ENCODE measurements at regions not wholly inside any gene's neighbourhood (a gene's known extent, or its start where the extent isn't known, plus 50 kb on each side); places are given as distances from the start of the nearest gene placed in this dataset.

DNA sequence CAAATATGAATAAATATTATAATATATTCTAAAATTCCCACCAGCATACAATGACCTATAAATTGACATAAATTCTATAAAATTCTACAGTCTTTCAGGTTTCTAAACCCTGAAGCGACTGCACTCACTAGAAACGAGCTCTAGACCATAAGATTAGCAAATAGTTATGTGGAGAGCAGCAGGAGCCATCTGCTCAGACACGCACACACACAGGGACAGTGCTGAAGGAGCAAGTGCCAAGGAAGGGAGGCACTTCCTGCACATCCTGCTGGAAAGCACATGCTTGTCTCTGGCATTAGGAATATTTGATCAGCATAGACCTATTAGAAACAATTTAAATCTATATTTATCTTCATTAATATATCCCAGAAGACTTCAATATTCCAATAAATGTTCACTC is 713.9 kb upstream of the CDH2 start:
- no peak for DNase-seq

- DNase-seq: no peak
These were observed 707.4 kb upstream of the CDH2 start for GRCh38 chr18:28884304-28884703.

GRCh38 chr18:28880856-28881255 is 703.9 kb upstream of the CDH2 start:
- DNase-seq: no peak

DNA sequence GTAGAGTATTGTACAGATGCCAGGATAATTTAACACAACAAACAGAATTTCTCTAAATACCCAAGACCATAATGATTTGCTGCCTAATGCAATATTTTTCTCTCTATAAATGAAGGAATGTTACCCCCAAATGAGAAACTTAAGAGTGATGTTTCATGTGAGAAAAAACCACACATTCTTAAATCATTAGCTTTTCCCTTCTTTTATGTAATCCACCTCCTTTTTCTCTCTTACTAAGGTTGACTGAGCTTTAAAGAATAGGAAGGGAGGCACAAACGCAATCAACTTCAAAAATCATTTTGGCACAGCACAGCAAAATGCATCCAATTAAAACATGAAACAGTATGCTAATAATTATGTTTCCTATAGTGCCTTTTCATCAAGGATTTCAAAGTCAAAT is 698.1 kb upstream of the CDH2 start:
- DNase-seq: no peak

DNA sequence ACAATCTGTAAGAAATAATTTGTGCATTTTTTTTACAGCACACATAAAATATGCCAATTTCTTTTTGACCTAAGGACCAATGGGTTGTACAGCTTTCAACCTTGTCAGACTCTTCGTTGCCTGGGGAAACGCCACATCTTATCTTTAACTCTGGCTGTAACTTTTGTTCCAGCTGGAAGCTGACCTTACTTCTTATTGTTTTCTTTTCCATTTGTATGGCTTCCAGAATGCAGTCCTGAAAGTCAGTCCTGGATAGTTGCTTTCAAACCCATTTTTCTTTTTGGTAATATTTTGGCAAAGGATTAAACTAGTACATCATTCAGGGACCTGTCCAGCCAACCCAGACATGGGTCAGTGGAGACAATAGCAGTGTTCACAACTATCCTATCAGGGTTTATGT is 686.5 kb upstream of the CDH2 start:
- DNase-seq: no peak

- no peak for DNase-seq
These were observed 681.3 kb upstream of the CDH2 start for GRCh38 chr18:28858248-28858647.

DNA sequence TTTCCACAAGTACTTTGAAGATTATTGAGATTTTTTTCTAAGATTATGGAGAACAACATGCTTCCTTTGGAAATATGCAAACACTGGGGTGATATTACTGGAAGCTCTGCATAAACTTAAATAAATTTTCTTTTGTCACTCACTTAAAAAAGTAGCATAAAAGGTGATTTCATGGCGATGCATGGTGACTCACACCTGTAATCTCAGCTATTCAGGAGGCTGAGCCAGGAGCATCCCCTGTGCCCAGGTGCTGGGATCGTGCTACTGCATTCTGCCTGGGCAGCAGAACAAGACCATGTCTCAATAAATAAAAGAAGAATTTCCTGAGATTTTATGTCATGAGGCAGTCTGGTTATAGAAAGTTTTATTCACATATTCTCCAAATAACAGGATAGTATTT is 679.1 kb upstream of the CDH2 start:
- DNase-seq: no peak

GRCh38 chr18:28855524-28855923 is 678.6 kb upstream of the CDH2 start:
- DNase-seq: no peak

DNA sequence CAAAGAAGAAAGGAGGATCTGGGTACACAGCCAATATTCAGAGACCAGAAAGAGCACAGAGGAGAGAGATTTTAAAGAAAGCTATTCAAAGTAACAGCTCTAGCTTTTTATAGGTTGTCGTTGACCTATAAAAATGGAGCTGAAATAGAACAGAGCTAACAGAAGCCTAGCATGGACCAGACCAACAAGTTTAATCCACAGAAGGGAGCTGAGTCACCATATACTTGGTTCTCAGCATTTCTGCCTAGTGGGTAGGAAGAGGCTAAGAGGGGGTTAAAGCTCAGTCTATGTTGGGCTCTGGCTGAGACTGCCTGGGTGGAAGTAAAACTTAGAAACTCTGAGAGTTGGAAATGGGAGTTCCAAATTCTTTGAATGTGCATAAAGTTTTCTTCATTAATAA is 678.0 kb upstream of the CDH2 start:
- no peak for DNase-seq

GRCh38 chr18:28846958-28847357 is 670.0 kb upstream of the CDH2 start:
- no peak for DNase-seq

GRCh38 chr18:28837100-28837499 is 660.2 kb upstream of the CDH2 start:
- no peak for DNase-seq

DNA sequence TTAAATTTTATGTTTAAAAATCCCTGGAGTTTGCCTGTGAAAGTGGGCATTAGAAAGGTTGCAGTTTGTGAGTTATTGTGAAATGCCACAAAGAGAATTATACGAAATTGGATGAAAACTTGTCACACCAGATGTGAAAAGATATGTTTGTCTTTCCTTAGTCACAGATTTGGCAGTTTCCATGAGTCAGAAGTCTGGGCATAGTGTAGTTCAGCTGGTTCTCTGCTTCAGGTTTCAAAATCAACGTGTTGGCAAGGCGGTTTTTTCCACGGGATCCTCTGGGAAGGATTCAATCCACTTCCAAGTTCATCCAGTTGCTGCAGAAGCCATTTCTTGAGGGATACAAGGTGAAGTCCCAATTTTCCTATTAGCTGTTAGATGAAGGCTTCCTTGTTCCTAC is 658.0 kb upstream of the CDH2 start:
- DNase-seq: no peak

DNA sequence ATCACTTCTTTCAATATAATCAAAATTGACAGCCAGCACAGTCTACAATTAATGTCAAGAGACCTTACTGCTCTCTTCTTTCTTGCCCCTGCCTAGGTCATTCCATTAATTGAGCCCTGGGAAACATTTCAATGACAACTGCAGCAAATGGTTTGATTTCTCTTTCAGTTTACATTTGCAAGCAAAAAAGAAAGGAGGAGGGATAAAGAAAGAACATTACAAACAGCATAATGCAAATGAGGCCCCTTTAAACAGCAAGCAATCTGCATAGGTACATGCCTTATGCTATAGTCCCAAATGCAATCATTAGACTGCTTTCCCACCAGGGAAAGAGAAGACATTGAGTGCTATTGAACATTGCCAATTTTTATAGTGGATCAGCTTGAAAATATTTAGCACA is 655.0 kb upstream of the CDH2 start:
- DNase-seq: no peak

DNA sequence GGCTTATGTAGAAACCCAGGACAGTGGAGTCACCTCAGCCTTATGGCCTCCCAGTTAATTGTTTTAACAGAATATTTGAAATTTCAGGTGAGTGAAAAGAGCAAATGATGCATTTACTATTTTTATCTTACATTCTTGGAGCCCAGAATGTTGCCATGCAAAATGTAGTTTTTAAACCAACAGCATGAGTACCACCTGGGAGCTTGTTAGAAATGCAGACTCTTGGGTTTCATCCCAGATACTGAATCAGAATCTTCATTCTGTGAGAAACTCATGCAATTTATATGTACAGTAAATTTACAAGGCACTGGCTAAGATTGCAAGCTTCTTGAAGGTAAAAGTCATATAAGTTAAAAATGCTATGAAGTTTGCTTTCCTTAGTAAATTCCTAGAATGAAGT is 654.5 kb upstream of the CDH2 start:
- no peak for DNase-seq

- DNase-seq: no peak
These were observed 649.2 kb upstream of the CDH2 start for GRCh38 chr18:28826107-28826506.

DNA sequence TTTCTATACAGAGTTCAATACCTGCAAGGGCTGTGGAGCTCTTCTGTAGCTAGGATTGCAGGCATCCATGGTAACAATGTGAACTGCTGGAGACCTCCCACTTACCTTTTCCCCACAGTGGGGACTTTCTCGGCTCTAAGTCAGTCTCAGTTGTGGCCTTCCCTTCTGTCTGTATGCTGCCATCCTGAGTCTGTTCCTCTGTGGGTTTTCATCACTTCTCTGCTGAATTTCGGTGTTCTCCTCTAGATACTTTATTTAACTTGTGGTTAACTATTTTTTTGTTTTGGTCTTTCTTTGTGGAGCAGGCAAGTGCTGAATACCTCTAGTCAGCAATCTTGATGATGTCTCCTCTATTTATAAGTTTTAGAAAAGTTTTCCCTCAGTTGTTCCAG is 647.2 kb upstream of the CDH2 start:
- DNase-seq: no peak

GRCh38 chr18:28823506-28824182 is 646.7 kb upstream of the CDH2 start:
- DNase-seq: no peak

GRCh38 chr18:28820353-28820752 is 643.4 kb upstream of the CDH2 start:
- DNase-seq: no peak

- DNase-seq: no peak
These were observed 639.2 kb upstream of the CDH2 start for GRCh38 chr18:28816155-28816554.

DNA sequence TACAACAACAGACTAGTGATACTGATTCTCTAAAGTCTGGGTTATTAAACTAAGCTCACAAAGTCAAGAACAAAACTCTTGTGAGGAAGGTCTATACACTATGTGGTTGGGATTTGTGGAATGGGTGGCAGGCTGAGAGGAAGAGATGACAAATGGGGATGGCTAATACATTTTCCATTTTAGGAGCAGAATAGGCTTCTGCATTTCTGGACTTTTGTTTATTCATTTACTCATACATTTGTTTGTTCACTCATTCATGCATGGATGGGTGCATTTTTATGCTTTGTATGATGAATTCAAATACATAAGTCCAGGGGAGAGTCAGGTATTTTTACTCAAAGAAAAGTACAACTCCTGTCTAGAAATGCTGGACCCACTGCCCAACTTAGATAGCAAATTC is 637.4 kb upstream of the CDH2 start:
- DNase-seq: no peak

GRCh38 chr18:28808373-28808772 is 631.4 kb upstream of the CDH2 start:
- no peak for DNase-seq

DNA sequence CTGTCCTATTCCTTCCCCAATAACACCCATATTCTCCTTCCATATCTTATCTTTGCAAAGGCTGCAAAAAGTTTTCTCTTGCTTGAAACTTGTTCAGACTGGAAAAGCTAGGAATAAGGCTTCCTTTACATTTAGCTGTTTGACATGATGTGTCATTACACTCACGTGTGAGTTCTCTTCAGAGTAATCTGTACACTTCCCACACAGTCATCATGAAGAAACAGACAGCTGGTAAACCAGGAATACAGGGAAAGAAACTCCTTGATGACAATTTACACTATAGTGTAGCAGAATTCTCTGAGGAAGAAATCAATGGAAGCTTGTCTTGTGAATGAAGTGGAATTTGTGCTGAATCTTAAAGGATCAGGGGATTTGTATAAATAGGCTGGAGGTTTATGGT is 628.6 kb upstream of the CDH2 start:
- no peak for DNase-seq

- DNase-seq: no peak
These were observed 627.7 kb upstream of the CDH2 start for GRCh38 chr18:28804512-28805202.

DNA sequence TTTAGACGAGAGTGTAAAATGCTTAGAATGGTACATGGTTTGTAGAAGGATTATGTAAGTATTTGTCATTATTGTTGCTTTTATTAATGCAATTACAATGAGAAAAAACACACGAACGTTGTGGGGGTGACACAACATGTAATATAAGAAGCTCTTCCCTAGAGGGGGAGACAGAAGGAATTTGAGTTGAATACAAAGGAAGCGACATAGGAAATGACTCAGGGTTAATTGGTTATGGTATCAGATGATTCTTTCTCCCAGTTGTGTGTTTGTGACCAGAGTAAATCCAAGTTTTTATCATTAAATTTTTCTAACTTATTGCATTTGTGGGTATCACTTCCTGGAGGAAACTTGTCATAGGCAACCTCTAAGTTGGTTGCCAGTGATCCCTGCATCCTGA is 625.6 kb upstream of the CDH2 start:
- no peak for DNase-seq

GRCh38 chr18:28801876-28802275 is 624.9 kb upstream of the CDH2 start:
- no peak for DNase-seq

All from DMS79 treated with DMSO at 0.1 percent for 48 hours (cell line).